Esophagus squamous epithelium (tissue), 4 donors: ENCODE measurements at regions not wholly inside any gene's neighbourhood (a gene's known extent, or its start where the extent isn't known, plus 50 kb on each side); places are given as distances from the start of the nearest gene placed in this dataset.

Experiments used
- POLR2A ChIP-seq, 4 donors: fragments of 450-650 bp; IDR thresholded peaks; one replicate each; pipeline ENCODE4 v1.6.1; 2017; ENCODE audit warnings: antibody characterized with exemption in 4 of 4, mild to moderate bottlenecking in 4 of 4, moderate library complexity in 3 of 4
- TF ChIP-seq, protein P1 (sequence below), 6 experiments: fragments of 450-650 bp in 4 of 6; fragments of 200-600 bp in 2 of 6; sonication (generic) in 2 of 6; IDR thresholded peaks; one replicate each; pipeline ENCODE4 v1.5.1; 2016 to 2019; ENCODE audit warnings: antibody characterized with exemption in 6 of 6, mild to moderate bottlenecking in 4 of 6, moderate library complexity in 4 of 6

DNA sequence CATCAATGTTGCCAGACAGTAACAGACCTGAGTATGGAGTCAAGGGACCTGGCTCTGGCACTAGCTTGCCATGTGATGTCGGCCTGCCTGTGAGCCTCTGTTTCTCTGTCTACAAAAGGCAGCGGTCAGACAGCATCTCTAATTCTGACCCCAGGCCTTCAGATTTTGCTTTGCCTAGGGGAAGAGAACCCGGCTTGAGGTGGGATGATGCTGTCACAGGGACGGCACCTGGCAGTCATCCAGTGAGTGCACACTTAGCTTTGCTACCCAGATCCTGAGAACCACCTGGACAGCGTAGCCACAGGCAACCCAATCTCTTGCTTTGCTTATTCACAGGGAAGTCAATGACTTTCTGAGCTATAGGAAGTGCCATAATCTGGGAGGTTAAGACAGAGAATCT is 135.2 kb upstream of the SALL1 start:
- TF ChIP-seq, protein P1, sequence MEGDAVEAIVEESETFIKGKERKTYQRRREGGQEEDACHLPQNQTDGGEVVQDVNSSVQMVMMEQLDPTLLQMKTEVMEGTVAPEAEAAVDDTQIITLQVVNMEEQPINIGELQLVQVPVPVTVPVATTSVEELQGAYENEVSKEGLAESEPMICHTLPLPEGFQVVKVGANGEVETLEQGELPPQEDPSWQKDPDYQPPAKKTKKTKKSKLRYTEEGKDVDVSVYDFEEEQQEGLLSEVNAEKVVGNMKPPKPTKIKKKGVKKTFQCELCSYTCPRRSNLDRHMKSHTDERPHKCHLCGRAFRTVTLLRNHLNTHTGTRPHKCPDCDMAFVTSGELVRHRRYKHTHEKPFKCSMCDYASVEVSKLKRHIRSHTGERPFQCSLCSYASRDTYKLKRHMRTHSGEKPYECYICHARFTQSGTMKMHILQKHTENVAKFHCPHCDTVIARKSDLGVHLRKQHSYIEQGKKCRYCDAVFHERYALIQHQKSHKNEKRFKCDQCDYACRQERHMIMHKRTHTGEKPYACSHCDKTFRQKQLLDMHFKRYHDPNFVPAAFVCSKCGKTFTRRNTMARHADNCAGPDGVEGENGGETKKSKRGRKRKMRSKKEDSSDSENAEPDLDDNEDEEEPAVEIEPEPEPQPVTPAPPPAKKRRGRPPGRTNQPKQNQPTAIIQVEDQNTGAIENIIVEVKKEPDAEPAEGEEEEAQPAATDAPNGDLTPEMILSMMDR (IDR thresholded peaks at IDR 0.05): no peak
- no peak for TF ChIP-seq POLR2A (IDR thresholded peaks at IDR 0.05)
